OCI-LY7 (cell line): ENCODE measurements at regions not wholly inside any gene's neighbourhood (a gene's known extent, or its start where the extent isn't known, plus 50 kb on each side); places are given as distances from the start of the nearest gene placed in this dataset.

ENCODE experiments used
- BruUV-seq: library from RNA; stranded (reverse); fragments of 400-500 nt; replicated peaks from 2 replicates; lab custom pipeline; 2021; lab: Mats Ljungman, UMichigan
- CTCF ChIA-PET: fragments of 300-600 bp; sonication (Branson Sonifier 250); formaldehyde crosslinking; loops from one replicate; lab custom pipeline; 2022; ENCODE audit warnings: antibody characterized with exemption; ENCODE audit not compliant: unreplicated experiment; lab: Charles Lee
- POLR2A ChIA-PET: fragments of 300-600 bp; sonication (Branson Sonifier 250); formaldehyde crosslinking; loops from one replicate; lab custom pipeline; 2022; ENCODE audit warnings: antibody characterized with exemption; lab: Charles Lee
- DNase-seq: peaks from one replicate; pipeline ENCODE4 v3.0.0-alpha.2; 2015; ENCODE audit warnings: low spot score
- H2AFZ ChIP-seq: fragments of 200-600 bp; sonication (generic), shearing (Covaris generic); 2 replicates; pipeline ENCODE4 v1.6.1; 2014; ENCODE audit warnings: mild to moderate bottlenecking, antibody characterized with exemption, low read length, moderate library complexity
- H3K27ac ChIP-seq: fragments of 200-600 bp; sonication (generic); 2 replicates; pipeline ENCODE4 v1.5.1; 2014; ENCODE audit warnings: mixed run types, low read depth, mild to moderate bottlenecking, moderate library complexity, low read length, inconsistent platforms; ENCODE audit not compliant: poor library complexity, severe bottlenecking
- H3K36me3 ChIP-seq: fragments of 200-600 bp; sonication (generic); 2 replicates; pipeline ENCODE4 v1.6.1; 2014; ENCODE audit warnings: mild to moderate bottlenecking, antibody characterized with exemption, low read length, moderate library complexity, mixed read lengths; ENCODE audit not compliant: insufficient read depth
- H3K4me1 ChIP-seq: fragments of 200-600 bp; sonication (generic); 2 replicates; pipeline ENCODE4 v1.5.1; 2014; ENCODE audit warnings: mild to moderate bottlenecking, low read length; ENCODE audit not compliant: insufficient read depth, poor library complexity, severe bottlenecking
- H3K4me2 ChIP-seq: fragments of 200-600 bp; sonication (generic); 2 replicates; pipeline ENCODE4 v1.6.1; 2014; ENCODE audit warnings: mild to moderate bottlenecking, low read length
- H3K4me3 ChIP-seq: fragments of 200-600 bp; sonication (generic); 2 replicates; pipeline ENCODE4 v1.5.1; 2014; ENCODE audit warnings: mild to moderate bottlenecking, low read depth, low read length; ENCODE audit not compliant: poor library complexity, severe bottlenecking
- H3K79me2 ChIP-seq: fragments of 200-600 bp; sonication (generic); 2 replicates; pipeline ENCODE4 v1.6.1; 2016; ENCODE audit warnings: low read depth, mild to moderate bottlenecking, low read length, moderate library complexity, mixed read lengths; ENCODE audit not compliant: insufficient read depth
- H3K9me2 ChIP-seq: fragments of 200-600 bp; sonication (generic); 2 replicates; pipeline ENCODE4 v1.6.1; 2016; ENCODE audit warnings: mild to moderate bottlenecking, low read length, mixed read lengths; ENCODE audit not compliant: insufficient read depth
- H3K9me3 ChIP-seq: fragments of 200-600 bp; sonication (generic); 2 replicates; pipeline ENCODE4 v1.6.1; 2014; ENCODE audit warnings: mild to moderate bottlenecking, mixed run types, low read length, mixed read lengths
- H4K20me1 ChIP-seq: fragments of 200-600 bp; sonication (generic); 2 replicates; pipeline ENCODE4 v1.6.1; 2014; ENCODE audit warnings: mild to moderate bottlenecking, antibody characterized with exemption, low read length, moderate library complexity, mixed read lengths; ENCODE audit not compliant: insufficient read depth
- EZH2phosphoT487 ChIP-seq: fragments of 200-600 bp; sonication (generic); IDR thresholded peaks from 2 replicates; pipeline ENCODE4 v1.6.1; 2018; ENCODE audit warnings: low read depth, borderline replicate concordance, mild to moderate bottlenecking, mixed run types, antibody characterized with exemption, low read length, moderate library complexity, mixed read lengths
- intact Hi-C: fragments of 100-400 bp; cut with micrococcal nuclease; formaldehyde crosslinking; loops from one replicate; pipeline ENCODE4 v1.10.0; 2022; ENCODE audit not compliant: unreplicated experiment
- TF ChIP-seq, protein P1 (sequence below): fragments of 200-600 bp; sonication (generic); conservative IDR thresholded peaks from 2 replicates; pipeline ENCODE4 v1.5.1; 2014; ENCODE audit warnings: mild to moderate bottlenecking, antibody characterized with exemption, low read length, moderate library complexity, mixed read lengths

DNA sequence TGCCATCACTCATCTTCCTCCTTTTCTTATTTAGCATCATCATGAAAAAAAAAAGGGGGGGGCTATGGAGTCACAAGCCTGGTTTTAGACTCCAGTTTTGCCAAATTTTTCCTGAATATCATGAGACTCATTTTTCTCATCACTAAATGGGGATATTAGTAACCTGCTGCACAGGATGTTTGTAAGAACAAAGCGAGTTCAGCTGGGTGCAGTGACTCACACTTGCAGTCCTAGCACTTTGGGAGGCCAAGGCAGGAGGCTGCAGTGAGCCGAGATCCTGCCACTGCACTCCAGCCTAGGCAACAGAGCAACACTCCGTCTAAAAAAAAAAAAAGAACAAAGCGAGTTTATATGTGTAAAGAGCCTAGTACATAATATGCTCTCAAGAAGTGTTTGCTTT is 82.8 kb downstream of the TFAP2A start:
- H2AFZ ChIP-seq = no peak overlapping the region
- H3K4me2 ChIP-seq = no peak overlapping the region
- no peaks in the 10 kb centered on the region for H3K9me2 ChIP-seq
- POLR2A ChIA-PET = interaction anchor here (1.1 kb wide), 1 partner anchor 106 kb away, joined by 4 read pairs; no protein-coding TSS in a partner anchor
- DNase-seq = no peak
- H3K9me3 ChIP-seq = no peaks in the 10 kb centered on the region
- BruUV-seq = no TSS peak
- TF ChIP-seq EZH2phosphoT487 = no peak
- TF ChIP-seq, protein P1, sequence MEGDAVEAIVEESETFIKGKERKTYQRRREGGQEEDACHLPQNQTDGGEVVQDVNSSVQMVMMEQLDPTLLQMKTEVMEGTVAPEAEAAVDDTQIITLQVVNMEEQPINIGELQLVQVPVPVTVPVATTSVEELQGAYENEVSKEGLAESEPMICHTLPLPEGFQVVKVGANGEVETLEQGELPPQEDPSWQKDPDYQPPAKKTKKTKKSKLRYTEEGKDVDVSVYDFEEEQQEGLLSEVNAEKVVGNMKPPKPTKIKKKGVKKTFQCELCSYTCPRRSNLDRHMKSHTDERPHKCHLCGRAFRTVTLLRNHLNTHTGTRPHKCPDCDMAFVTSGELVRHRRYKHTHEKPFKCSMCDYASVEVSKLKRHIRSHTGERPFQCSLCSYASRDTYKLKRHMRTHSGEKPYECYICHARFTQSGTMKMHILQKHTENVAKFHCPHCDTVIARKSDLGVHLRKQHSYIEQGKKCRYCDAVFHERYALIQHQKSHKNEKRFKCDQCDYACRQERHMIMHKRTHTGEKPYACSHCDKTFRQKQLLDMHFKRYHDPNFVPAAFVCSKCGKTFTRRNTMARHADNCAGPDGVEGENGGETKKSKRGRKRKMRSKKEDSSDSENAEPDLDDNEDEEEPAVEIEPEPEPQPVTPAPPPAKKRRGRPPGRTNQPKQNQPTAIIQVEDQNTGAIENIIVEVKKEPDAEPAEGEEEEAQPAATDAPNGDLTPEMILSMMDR = no peak
- H3K27ac ChIP-seq = no peak overlapping the region
- no peak overlapping the region for H3K4me3 ChIP-seq
- intact Hi-C loops = no loop called here
- H3K4me1 ChIP-seq = no peaks in the 10 kb centered on the region
- no peaks in the 10 kb centered on the region for H4K20me1 ChIP-seq
- no peaks in the 10 kb centered on the region for H3K79me2 ChIP-seq
- CTCF ChIA-PET = no interaction called here
- H3K36me3 ChIP-seq = no peaks in the 10 kb centered on the region

DNA sequence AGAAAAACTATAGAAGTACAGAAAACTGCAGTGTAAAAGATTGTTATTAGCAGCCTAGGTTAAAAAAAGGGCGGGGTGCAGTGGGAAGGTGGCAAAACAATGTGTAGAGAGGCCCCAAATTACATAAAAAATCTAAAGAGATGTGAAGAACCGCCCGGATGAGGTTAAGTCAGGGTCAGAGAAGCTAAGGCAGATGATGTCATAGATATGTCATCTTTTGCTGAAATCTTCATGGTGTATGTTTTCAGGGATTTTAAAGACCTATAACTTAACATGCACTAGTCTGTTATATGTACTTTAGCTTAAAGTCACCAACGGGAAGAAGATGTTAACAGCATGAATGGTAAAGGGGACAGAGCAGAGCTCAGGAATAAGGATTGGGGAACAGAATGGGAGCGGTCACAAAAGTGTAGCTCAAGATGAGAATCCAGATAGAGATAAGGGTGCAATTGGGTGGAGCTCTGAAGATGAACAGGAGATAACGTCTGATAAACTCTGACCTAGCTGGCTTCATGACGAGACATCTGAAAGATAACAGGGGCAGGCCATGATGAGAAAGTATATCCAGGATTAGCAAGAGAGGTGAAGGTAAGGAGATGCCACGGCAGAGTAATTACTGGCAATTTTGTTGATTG is 83.4 kb downstream of the TFAP2A start:
- POLR2A ChIA-PET = interaction anchor here (1.1 kb wide), 1 partner anchor 107 kb away, joined by 4 read pairs; no protein-coding TSS in a partner anchor
- no peaks in the 10 kb centered on the region for H3K9me2 ChIP-seq
- H2AFZ ChIP-seq = no peak overlapping the region
- no peak overlapping the region for H3K4me2 ChIP-seq
- no TSS peak for BruUV-seq
- no peak overlapping the region for H3K27ac ChIP-seq
- H3K4me3 ChIP-seq = no peak overlapping the region
- CTCF ChIA-PET = no interaction called here
- no peaks in the 10 kb centered on the region for H3K36me3 ChIP-seq
- no peak for TF ChIP-seq EZH2phosphoT487
- TF ChIP-seq, protein P1 = no peak
- DNase-seq = no peak
- intact Hi-C loops = no loop called here
- H3K79me2 ChIP-seq = no peaks in the 10 kb centered on the region
- no peaks in the 10 kb centered on the region for H4K20me1 ChIP-seq
- no peaks in the 10 kb centered on the region for H3K9me3 ChIP-seq
- no peaks in the 10 kb centered on the region for H3K4me1 ChIP-seq

DNA sequence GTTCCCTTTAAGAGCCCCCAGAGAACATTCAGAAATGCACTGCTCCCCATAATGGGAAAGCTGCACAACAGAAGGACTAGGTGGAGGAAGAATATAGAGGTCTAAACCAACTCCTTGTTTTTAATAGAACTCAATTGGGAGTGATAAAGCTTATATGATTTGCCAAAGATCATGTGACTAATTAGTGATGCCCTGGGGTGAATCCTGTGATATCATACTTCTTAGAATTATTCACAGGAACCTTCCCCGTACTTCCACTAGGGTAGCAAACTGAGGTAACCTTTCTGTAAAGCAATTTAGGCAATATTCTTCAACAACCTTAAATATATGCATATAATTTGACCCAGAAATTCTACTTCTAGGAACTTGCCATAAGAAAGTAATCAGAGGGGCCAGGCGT is 84.4 kb downstream of the TFAP2A start:
- H3K27ac ChIP-seq = no peak overlapping the region
- H3K36me3 ChIP-seq = no peaks in the 10 kb centered on the region
- no peaks in the 10 kb centered on the region for H3K4me1 ChIP-seq
- no peak overlapping the region for H3K4me3 ChIP-seq
- H3K9me2 ChIP-seq = no peaks in the 10 kb centered on the region
- H3K79me2 ChIP-seq = no peaks in the 10 kb centered on the region
- CTCF ChIA-PET = no interaction called here
- BruUV-seq = no TSS peak
- H3K4me2 ChIP-seq = no peak overlapping the region
- TF ChIP-seq, protein P1 = no peak
- no peak for TF ChIP-seq EZH2phosphoT487
- no peaks in the 10 kb centered on the region for H3K9me3 ChIP-seq
- intact Hi-C loops = no loop called here
- POLR2A ChIA-PET = interaction anchor here (0.7 kb wide), 1 partner anchor 10 kb away, joined by 5 read pairs; no protein-coding TSS in a partner anchor
- no peak for DNase-seq
- no peaks in the 10 kb centered on the region for H4K20me1 ChIP-seq
- H2AFZ ChIP-seq = no peak overlapping the region
